GM12865 (cell line): ENCODE measurements at regions not wholly inside any gene's neighbourhood (a gene's known extent, or its start where the extent isn't known, plus 50 kb on each side); places are given as distances from the start of the nearest gene placed in this dataset.

Experiments
- DNase-seq: peaks from one replicate; pipeline ENCODE4 v3.0.0; 2010; ENCODE audit warnings: low read depth
- H3K4me3 ChIP-seq: 2 replicates; pipeline ENCODE4 v1.5.1; 2011; ENCODE audit warnings: mild to moderate bottlenecking, low read depth, low read length, control low read depth
- CTCF ChIP-seq: IDR thresholded peaks from 2 replicates; pipeline ENCODE4 v1.5.1; 2011; ENCODE audit warnings: low read length, control low read depth, low read depth, inconsistent platforms; ENCODE audit not compliant: insufficient read depth; ENCODE audit errors: missing control alignments

- no peak for DNase-seq
- no peak for TF ChIP-seq CTCF
- no peak overlapping the region for H3K4me3 ChIP-seq
These were observed 141.6 kb downstream of the TM9SF2 start for GRCh38 chr13:99642841-99643240.

- no peak for DNase-seq
- no peak for TF ChIP-seq CTCF
- H3K4me3 ChIP-seq = no peak overlapping the region
These were observed 140.7 kb downstream of the TM9SF2 start for GRCh38 chr13:99642006-99642405.

DNA sequence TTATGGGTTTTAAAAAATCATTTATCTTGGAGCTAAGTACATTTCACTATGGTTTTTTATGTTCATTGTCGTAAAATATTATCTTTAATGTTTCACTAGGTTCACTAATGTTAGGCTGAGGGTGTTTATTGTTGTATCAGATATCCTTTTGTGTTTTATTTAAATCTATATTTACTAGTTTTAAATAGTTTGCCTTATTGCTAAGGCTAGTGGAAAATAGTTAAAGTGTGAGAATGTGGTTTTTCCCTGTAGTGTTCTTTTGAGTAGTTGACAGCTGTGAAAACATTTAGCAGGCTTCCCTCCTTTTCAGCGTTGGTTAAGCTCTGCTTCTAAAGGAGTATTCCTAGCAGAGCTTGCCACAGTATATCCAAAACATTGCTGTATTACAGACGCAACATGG lies 139.0 kb downstream of the TM9SF2 start:
- H3K4me3 ChIP-seq = no peak overlapping the region
- no peak for DNase-seq
- no peak for TF ChIP-seq CTCF

DNA sequence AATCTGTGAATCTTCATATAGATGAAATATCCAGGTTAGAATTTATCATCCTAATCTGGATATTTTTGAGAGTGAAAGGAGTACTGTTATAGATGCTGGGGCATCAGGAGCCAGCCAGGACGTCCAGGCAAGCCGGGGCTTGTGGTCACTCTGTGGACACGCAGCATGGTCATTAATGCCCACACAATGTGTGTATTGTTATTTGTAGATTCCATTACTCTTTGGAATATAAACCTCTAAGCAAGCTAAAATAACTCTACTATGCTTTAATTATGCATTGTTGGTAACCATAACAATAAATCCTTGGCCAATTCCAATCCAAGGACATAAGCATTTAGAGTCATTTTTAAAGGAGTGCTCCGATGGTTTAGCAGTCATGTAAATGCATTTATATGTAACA lies 137.9 kb downstream of the TM9SF2 start:
- no peak overlapping the region for H3K4me3 ChIP-seq
- TF ChIP-seq CTCF = no peak
- no peak for DNase-seq

DNA sequence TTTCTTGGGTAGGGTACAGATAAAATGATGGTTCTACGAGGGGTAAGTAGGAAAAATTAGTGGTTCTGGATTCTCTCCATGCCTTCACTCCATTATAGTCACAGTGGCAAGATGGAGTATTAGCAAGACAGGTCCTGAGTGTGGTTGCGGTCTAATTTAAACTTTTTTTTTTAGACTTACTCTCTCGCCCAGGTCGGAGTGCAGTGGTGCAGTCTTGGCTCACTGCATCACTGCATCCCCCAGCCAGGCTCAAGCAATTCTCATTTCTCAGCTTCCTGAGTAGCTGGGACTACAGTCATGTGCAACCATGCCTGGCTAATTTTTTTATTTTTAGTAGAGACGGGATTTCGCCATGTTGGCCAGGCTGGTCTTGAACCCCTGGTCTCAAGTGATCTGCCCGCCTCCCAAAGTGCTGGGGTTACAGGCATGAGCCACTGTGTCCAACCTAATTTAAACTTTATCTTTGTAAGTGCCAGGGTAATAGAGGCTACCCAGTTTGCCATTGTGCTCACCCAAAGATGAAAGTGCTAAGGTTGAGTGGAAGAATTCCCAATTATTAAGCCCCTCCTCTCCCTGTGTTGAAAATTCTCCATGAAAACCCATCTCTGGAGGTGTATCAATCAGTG lies 135.6 kb downstream of the TM9SF2 start:
- DNase-seq = peak; percentile 74
- no peak for TF ChIP-seq CTCF
- no peak overlapping the region for H3K4me3 ChIP-seq

- H3K4me3 ChIP-seq = no peak overlapping the region
- TF ChIP-seq CTCF = no peak
- DNase-seq = no peak
These were observed 135.0 kb downstream of the TM9SF2 start for GRCh38 chr13:99636306-99636705.

GRCh38 chr13:99634672-99635071 lies 133.4 kb downstream of the TM9SF2 start:
- DNase-seq = no peak
- TF ChIP-seq CTCF = no peak
- no peak overlapping the region for H3K4me3 ChIP-seq
